Skeletal muscle satellite cell (primary cell): ENCODE measurements at regions not wholly inside any gene's neighbourhood (a gene's known extent, or its start where the extent isn't known, plus 50 kb on each side); places are given as distances from the start of the nearest gene placed in this dataset.

Source experiments
- H3K27me3 ChIP-seq: 2 replicates; pipeline ENCODE4 v1.7.0; 2013; ENCODE audit warnings: low read length; ENCODE audit not compliant: control insufficient read depth, insufficient read depth
- H3K36me3 ChIP-seq: 2 replicates; pipeline ENCODE4 v1.7.0; 2013; ENCODE audit warnings: mild to moderate bottlenecking, control low read depth, low read length; ENCODE audit not compliant: insufficient read depth
- H3K4me1 ChIP-seq: 2 replicates; pipeline ENCODE4 v1.7.0; 2013; ENCODE audit warnings: low read length; ENCODE audit not compliant: control insufficient read depth, insufficient read depth
- H3K4me2 ChIP-seq: 2 replicates; pipeline ENCODE4 v1.7.0; 2013; ENCODE audit warnings: mild to moderate bottlenecking, low read length
- H3K4me3 ChIP-seq: 2 replicates; pipeline ENCODE4 v1.7.0; 2013; ENCODE audit warnings: low read length
- H3K9ac ChIP-seq: 2 replicates; pipeline ENCODE4 v1.7.0; 2013; ENCODE audit warnings: mild to moderate bottlenecking, low read depth, low read length, moderate library complexity
- H3K9me3 ChIP-seq: replicated peaks from 2 replicates; pipeline ENCODE4 v1.7.0; 2013; ENCODE audit warnings: mild to moderate bottlenecking, control low read depth, low read length

GRCh38 chr10:29007748-29008610 lies 280.9 kb upstream of the LYZL1 start:
- Histone ChIP-seq H3K27me3 (peaks cover 13% of the 10 kb centered on the region), H3K9me3 (no peaks in the 10 kb centered on the region), H3K9ac (no peak overlapping the region), H3K4me2 (no peak overlapping the region), H3K4me1 (no peaks in the 10 kb centered on the region), H3K36me3 (no peaks in the 10 kb centered on the region), H3K4me3 (no peak overlapping the region)

- H3K9me3 ChIP-seq = no peaks in the 10 kb centered on the region
- no peaks in the 10 kb centered on the region for H3K36me3 ChIP-seq
- H3K4me1 ChIP-seq = no peaks in the 10 kb centered on the region
- no peak overlapping the region for H3K9ac ChIP-seq
- no peak overlapping the region for H3K4me3 ChIP-seq
- no peak overlapping the region for H3K4me2 ChIP-seq
- H3K27me3 ChIP-seq = peaks cover 13% of the 10 kb centered on the region
Measured at GRCh38 chr10:29009464-29009863, 279.4 kb upstream of the LYZL1 start.

- no peaks in the 10 kb centered on the region for H3K9me3 ChIP-seq
- H3K36me3 ChIP-seq = no peaks in the 10 kb centered on the region
- no peak overlapping the region for H3K4me2 ChIP-seq
- no peaks in the 10 kb centered on the region for H3K4me1 ChIP-seq
- H3K9ac ChIP-seq = no peak overlapping the region
- H3K4me3 ChIP-seq = no peak overlapping the region
- peaks cover 28% of the 10 kb centered on the region for H3K27me3 ChIP-seq
Measured at GRCh38 chr10:29011516-29011915, 277.4 kb upstream of the LYZL1 start.

GRCh38 chr10:29012926-29013554 lies 275.8 kb upstream of the LYZL1 start:
- peaks cover 29% of the 10 kb centered on the region for H3K27me3 ChIP-seq

GRCh38 chr10:29021591-29021990 lies 267.3 kb upstream of the LYZL1 start:
- peaks cover 25% of the 10 kb centered on the region for H3K27me3 ChIP-seq
- no peak overlapping the region for H3K4me2 ChIP-seq
- no peak overlapping the region for H3K4me3 ChIP-seq
- peaks cover 9% of the 10 kb centered on the region for H3K4me1 ChIP-seq
- no peaks in the 10 kb centered on the region for H3K9me3 ChIP-seq
- H3K9ac ChIP-seq = no peak overlapping the region
- no peaks in the 10 kb centered on the region for H3K36me3 ChIP-seq

More at GRCh38 chr10:29012926-29013554, 275.8 kb upstream of the LYZL1 start:
- no peaks in the 10 kb centered on the region for H3K36me3 ChIP-seq
- H3K9me3 ChIP-seq = no peaks in the 10 kb centered on the region
- H3K9ac ChIP-seq = no peak overlapping the region
- no peak overlapping the region for H3K4me3 ChIP-seq
- H3K4me2 ChIP-seq = no peak overlapping the region
- no peaks in the 10 kb centered on the region for H3K4me1 ChIP-seq

DNA sequence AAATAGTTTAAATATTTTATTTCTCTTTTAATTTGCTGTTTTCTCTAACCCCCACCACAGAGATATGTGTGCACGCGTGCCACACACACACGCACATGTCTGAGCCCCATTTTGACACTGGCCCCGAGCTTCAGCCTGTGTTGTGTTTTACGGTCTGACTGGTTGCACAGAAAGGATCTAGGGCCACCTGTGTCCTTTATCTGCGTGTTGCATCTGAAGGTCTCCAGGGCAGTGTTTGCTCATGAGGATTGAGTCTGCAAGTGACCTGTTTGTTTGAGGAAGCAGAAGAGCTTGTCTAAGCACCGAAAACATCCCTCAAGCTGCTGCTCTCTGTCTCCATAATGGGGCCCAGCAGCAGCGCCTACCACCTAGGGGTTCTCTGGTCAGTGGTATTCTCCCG lies 266.4 kb upstream of the LYZL1 start:
- H3K4me2 ChIP-seq = no peak overlapping the region
- H3K36me3 ChIP-seq = no peaks in the 10 kb centered on the region
- peaks cover 28% of the 10 kb centered on the region for H3K27me3 ChIP-seq
- no peak overlapping the region for H3K4me3 ChIP-seq
- no peak overlapping the region for H3K9ac ChIP-seq
- no peaks in the 10 kb centered on the region for H3K9me3 ChIP-seq
- H3K4me1 ChIP-seq = peaks cover 9% of the 10 kb centered on the region

GRCh38 chr10:29023678-29024077 lies 265.2 kb upstream of the LYZL1 start:
- Histone ChIP-seq H3K4me3 (no peak overlapping the region), H3K27me3 (peaks cover 32% of the 10 kb centered on the region), H3K4me2 (peak overlapping the region; percentile 59), H3K36me3 (no peaks in the 10 kb centered on the region), H3K9me3 (no peaks in the 10 kb centered on the region), H3K9ac (no peak overlapping the region), H3K4me1 (peaks cover 9% of the 10 kb centered on the region)

- no peaks in the 10 kb centered on the region for H3K9me3 ChIP-seq
- no peaks in the 10 kb centered on the region for H3K36me3 ChIP-seq
- peaks cover 39% of the 10 kb centered on the region for H3K27me3 ChIP-seq
- H3K4me3 ChIP-seq = no peak overlapping the region
- no peak overlapping the region for H3K9ac ChIP-seq
- H3K4me2 ChIP-seq = no peak overlapping the region
- peaks cover 9% of the 10 kb centered on the region for H3K4me1 ChIP-seq
Measured at GRCh38 chr10:29026065-29026797, 262.6 kb upstream of the LYZL1 start.

- H3K9ac ChIP-seq = no peak overlapping the region
- H3K36me3 ChIP-seq = no peaks in the 10 kb centered on the region
- H3K4me3 ChIP-seq = no peak overlapping the region
- H3K4me2 ChIP-seq = no peak overlapping the region
- H3K4me1 ChIP-seq = peaks cover 9% of the 10 kb centered on the region
- H3K9me3 ChIP-seq = no peaks in the 10 kb centered on the region
- peaks cover 45% of the 10 kb centered on the region for H3K27me3 ChIP-seq
Measured at GRCh38 chr10:29026802-29027580, 261.9 kb upstream of the LYZL1 start.

GRCh38 chr10:29028486-29028885 lies 260.4 kb upstream of the LYZL1 start:
- H3K36me3 ChIP-seq = no peaks in the 10 kb centered on the region
- H3K27me3 ChIP-seq = peaks cover 51% of the 10 kb centered on the region
- peaks cover 7% of the 10 kb centered on the region for H3K4me1 ChIP-seq
- no peak overlapping the region for H3K9ac ChIP-seq
- H3K4me2 ChIP-seq = no peak overlapping the region
- no peaks in the 10 kb centered on the region for H3K9me3 ChIP-seq
- no peak overlapping the region for H3K4me3 ChIP-seq

DNA sequence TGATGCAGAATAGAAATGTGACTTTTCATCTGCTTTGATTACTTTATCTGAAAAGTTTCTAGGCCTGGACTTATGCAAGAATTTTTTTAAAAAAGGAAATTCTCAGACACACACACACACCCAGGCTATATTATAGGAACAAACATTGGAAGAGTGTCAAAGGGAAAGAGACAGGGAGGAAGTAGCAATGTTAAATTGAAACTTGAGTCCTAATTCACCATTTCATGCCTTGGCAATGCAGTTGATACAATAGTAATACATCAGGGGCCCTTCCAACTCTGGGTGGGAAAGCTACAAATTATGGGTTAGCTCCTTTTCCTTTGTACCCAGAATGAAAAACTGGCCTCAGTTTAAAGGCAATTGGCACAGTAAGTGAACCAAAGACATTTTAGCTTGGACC lies 258.0 kb upstream of the LYZL1 start:
- H3K4me3 ChIP-seq = no peak overlapping the region
- H3K9ac ChIP-seq = no peak overlapping the region
- H3K4me1 ChIP-seq = no peaks in the 10 kb centered on the region
- no peaks in the 10 kb centered on the region for H3K9me3 ChIP-seq
- no peak overlapping the region for H3K4me2 ChIP-seq
- peaks cover 45% of the 10 kb centered on the region for H3K27me3 ChIP-seq
- no peaks in the 10 kb centered on the region for H3K36me3 ChIP-seq
